ENCODE measurements at regions not wholly inside any gene's neighbourhood (a gene's known extent, or its start where the extent isn't known, plus 50 kb on each side); places are given as distances from the start of the nearest gene placed in this dataset.

DNA sequence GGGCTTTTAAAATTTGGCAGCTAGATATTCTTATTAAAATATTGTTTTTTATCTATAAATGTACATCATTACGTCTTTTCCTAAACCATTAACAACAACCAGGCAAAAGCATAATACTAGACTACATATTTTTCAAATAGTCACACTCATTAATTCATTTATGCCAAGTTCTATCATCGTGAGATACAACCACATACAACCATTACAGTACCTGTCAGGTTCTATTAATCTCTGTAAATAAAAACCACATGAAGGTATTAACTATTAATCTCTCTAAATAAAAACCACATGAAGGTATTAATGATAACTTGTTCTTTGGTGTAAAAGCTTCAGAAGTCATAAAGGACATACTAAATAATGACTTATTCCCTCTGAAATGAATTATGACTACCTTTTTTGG lies 432.7 kb downstream of the TMX3 start:
- TF ChIP-seq SAP30 (IDR thresholded peaks at IDR 0.05; ENCODE audit: insufficient read depth, insufficient replicate concordance, low read length) (no peak), POLR2A (IDR thresholded peaks at IDR 0.05; ENCODE audit: control extremely low read depth in 1 of 2, low read depth in 2 of 2, low read length in 2 of 2) (no peak), RAD21 (IDR thresholded peaks at IDR 0.05 in 1 of 2, conservative IDR thresholded peaks at IDR 0.05 in 1 of 2; ENCODE audit: low read depth in 2 of 2, low read length in 2 of 2) (no peak), EP300 (IDR thresholded peaks at IDR 0.05; ENCODE audit: borderline replicate concordance in 1 of 2, low read depth in 2 of 2, low read length in 2 of 2) (no peak), RBBP5 (IDR thresholded peaks at IDR 0.05; ENCODE audit: borderline replicate concordance, low read depth, low read length) (no peak), CREB1 (IDR thresholded peaks at IDR 0.05) (no peak), POLR2AphosphoS5 (IDR thresholded peaks at IDR 0.05; ENCODE audit: low read depth, low read length) (no peak), NRF1 (IDR thresholded peaks at IDR 0.05; ENCODE audit: low read depth, low read length) (no peak), CHD2 (IDR thresholded peaks at IDR 0.05; ENCODE audit: low read length) (no peak), EZH2 (IDR thresholded peaks at IDR 0.05; ENCODE audit: low read depth, low read length, severe bottlenecking) (no peak), TAF1 (IDR thresholded peaks at IDR 0.05; ENCODE audit: low read depth, low read length) (no peak), CHD1 (IDR thresholded peaks at IDR 0.05; ENCODE audit: low read depth, low read length) (no peak)
- TF ChIP-seq, protein P1, sequence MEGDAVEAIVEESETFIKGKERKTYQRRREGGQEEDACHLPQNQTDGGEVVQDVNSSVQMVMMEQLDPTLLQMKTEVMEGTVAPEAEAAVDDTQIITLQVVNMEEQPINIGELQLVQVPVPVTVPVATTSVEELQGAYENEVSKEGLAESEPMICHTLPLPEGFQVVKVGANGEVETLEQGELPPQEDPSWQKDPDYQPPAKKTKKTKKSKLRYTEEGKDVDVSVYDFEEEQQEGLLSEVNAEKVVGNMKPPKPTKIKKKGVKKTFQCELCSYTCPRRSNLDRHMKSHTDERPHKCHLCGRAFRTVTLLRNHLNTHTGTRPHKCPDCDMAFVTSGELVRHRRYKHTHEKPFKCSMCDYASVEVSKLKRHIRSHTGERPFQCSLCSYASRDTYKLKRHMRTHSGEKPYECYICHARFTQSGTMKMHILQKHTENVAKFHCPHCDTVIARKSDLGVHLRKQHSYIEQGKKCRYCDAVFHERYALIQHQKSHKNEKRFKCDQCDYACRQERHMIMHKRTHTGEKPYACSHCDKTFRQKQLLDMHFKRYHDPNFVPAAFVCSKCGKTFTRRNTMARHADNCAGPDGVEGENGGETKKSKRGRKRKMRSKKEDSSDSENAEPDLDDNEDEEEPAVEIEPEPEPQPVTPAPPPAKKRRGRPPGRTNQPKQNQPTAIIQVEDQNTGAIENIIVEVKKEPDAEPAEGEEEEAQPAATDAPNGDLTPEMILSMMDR (IDR thresholded peaks at IDR 0.05; ENCODE audit: control extremely low read depth in 1 of 3, insufficient read depth in 1 of 3, low read depth in 1 of 3, low read length in 3 of 3) = no peak
- TF ChIP-seq, protein P2, sequence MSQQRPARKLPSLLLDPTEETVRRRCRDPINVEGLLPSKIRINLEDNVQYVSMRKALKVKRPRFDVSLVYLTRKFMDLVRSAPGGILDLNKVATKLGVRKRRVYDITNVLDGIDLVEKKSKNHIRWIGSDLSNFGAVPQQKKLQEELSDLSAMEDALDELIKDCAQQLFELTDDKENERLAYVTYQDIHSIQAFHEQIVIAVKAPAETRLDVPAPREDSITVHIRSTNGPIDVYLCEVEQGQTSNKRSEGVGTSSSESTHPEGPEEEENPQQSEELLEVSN (IDR thresholded peaks at IDR 0.05) = no peak
